Activated CD8-positive, alpha-beta memory T cell treated with anti-CD3 and anti-CD28 coated beads, Interleukin-2, amount 50 U/mL, for 48 hours (primary cell): ENCODE measurements at regions not wholly inside any gene's neighbourhood (a gene's known extent, or its start where the extent isn't known, plus 50 kb on each side); places are given as distances from the start of the nearest gene placed in this dataset.

Source experiments
- DNase-seq: peaks from one replicate; pipeline ENCODE4 v3.0.0-alpha.2; 2020

DNA sequence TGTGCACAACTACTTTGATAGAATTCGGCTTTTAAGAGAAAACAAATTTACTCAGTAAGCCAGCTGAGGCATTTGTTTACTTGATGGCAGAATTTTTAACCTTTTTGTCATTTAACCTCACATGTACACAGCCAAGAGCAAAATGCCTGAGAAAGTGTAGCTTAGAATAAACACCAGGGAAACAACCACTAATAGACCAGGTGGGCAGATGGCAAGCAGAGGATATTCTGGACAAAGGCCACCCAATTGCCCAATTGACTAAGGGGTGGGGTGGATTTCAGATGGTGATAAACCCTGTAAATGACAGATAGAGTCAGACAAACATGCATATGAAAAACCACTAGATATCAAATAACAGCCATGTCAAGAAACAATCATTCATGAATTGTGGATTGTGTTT, 190.7 kb upstream of the FBXL4 start:
- DNase-seq, result no peak

DNA sequence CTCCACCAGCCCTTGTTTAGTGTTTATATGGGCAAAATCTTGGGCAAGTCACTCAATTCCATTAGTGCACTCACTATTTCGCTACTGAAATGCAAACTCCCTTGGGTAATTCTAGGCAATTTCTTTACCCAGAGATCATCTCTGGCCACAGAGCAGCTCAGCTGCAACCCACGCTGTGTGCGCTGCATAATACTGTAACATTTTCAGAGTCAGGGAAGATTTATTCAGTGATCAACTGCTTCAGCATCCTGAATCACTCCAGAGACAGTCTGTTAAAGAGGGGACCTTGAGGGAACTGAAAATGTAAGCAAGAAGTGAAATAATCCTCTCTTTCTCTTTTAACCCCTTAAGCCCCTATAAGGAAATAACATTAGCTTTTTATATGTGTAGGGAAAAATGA, 189.6 kb upstream of the FBXL4 start:
- no peak for DNase-seq

DNA sequence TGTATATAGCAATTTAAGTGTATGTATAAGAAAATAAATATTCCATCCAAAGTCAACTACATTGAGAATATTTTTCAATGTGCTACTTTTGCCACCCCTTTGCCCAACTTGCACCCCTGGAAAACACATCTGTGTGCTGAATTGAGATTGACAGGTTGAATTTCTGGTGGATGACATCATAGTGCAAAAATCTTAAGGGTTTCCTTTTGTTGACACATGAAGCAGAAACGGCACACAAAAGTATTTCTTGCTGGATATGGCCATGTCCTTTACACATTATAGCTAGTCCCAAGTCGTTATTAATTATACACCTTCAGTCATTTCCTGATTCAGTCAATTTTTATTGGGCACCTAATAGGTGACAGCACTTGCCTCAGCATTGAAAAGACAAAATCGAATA, 188.7 kb upstream of the FBXL4 start:
- DNase-seq, result no peak

DNA sequence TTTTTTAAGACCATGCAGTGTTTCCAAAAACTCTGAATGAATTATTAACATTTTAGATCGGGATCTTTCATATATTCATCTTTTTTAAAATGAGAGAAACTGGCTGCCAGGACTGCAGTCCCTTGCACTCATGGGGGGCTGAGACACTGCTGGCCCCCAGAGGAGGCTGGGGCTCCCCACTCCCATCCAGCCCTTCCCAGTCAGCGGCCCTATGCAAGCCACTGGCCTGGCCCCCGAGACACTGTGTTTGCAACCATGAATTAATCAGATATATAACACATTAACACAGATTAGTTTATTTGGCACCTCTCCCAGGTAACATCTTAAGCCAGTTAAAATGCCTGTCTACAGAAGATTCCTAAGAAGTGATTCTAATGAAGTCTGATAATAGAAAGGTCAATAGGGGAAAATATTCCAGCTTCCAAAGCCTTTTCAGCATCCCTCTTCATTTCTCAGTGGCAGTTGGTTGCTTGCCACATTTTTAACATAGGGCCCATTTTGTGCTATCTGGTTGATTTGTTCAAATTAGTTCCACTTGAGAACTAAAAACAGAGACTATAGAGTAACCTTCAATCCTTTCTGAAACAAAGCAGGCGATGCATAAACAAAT, 184.4 kb upstream of the FBXL4 start:
- DNase-seq, result no peak

DNA sequence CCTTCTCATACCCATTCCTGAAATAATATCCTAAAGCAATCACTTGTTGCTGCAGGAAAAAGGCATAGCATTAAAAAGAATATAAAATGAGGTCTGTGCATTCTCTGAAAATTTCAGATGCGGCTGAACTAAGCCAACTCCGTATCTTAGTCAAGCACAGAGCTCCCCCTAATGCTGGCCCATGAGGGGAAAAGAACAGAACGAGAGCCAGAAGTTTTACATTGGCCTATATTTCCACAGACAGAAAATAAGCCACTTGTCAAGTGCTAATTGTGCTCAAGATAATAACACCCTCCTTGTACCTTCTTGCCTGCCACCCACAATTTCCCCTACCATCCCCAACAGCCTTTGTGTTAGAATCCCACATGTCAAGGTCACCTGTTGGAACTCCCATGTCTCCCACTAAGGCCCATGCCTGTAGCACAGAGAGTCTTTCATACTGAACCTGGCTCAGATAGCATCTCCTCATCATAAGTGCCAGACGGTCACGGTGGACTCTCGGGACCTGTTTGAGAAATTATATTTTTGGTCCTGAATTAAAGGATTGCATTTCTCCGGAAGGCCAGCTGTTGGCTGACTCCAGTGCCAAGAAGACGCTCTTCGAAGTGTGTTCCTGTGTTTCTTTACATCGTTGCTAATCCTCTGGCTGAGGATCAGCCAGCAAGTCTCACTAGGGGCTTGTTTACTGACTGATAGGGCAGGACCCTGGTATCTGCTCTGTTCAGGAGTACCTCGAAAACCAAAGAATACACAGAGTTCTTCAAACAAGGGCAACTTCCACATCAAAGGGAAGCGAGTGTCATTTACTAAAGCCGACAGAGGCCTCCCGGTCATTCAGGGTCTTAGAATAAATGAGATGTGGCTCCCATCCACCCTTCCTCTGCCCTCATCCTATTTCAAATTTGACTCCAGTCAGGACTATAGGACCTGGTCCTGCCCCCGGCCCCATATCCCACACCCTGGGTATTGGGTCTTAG, 183.4 kb upstream of the FBXL4 start:
- no peak for DNase-seq

DNA sequence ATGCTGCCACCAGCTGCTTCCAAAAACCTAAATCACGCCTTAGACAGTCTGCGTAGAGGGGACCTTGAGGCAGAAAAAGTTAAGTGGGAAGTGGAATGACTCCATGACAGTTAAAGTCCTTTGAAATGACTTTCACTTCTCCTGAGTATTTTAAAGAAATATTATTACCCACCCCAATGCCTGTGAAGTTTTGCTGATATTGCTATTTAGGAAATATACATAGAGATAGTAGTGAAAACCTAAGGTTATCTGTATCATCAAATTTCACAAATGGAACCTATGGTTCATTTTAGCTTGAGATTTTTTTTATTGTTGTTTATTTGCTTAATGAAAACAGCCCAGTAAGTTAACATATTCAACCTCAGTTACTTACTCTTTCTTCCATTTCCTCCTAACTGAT, 182.1 kb upstream of the FBXL4 start:
- DNase-seq, result no peak

DNA sequence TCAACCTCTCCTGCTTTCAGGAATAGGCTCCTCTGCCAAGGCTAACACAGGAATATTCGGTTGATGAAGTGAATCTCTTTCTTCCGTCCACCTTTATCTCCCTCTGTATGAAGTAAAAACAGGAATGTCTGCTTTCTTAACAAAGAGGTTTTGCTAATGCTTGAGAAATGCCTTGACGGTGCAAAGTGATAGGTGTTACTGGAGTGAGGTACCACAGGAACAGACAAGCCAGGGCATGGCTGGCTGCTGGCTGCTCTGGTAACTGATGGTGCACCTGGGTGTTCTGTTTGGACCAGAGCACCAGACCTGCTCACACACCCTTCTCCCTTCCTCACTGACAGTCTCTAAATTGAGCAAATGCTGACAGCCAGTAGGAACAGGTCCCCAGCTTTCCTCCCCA, 174.0 kb upstream of the FBXL4 start:
- no peak for DNase-seq

DNA sequence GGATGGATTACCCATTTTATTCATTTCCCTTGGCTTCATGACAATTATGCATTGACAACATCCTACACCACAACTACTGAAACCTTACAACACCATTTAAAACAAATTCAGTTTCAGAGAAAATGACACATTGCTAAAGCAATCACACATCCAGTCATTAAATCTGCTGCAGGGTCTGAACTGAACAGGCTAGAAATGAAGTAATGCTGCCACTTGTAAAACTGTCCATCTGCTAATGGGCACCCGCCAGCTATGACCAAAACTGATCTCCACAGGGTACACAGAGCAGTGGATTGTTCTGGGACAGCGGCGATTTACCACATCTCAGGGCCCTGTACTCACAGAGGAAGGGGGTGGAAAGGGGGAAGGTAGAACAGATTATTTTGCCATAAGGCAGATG, 172.9 kb upstream of the FBXL4 start:
- DNase-seq, result no peak

DNA sequence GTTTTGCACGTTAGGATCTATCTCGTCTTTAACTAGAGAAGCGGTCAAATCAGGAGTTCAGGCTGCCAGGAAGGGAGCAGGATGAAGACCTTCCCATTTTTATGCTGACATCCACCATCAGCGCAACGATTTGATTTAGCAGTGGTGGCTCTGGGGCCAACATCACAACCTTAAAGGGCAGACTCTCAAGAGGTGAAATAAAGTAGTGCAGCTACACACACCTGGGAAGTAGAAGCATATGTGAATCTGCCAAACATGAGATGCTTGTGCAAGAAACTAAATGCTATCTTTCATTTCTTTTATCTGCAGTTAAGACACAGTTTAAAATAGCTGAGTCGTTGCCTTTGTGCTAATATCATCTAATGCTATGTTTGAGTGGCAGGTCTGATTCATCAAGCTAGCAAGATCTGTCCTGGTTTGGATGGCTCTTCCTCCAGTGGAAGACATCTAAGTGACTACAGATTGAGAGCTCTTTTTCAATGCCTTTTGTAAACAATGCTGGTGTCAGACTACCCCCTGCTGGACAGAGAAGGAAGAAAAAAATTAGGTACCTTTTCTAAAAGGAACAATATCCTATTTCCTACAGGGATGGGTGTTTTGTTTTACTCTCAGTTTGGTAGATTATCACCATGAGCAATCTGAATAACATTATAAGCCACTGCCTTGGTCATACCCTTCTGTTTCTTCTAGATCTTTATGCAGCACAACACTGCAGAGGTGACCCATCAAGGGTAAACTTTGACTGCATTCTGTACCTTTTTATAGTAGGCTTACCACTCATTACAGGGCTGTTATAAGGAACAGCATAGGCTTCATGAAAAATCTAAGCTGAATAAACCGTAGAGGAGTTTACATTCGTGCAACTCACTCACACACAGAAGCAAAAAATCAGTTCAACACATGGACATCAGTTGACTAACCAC, 171.6 kb upstream of the FBXL4 start:
- DNase-seq, result no peak

DNA sequence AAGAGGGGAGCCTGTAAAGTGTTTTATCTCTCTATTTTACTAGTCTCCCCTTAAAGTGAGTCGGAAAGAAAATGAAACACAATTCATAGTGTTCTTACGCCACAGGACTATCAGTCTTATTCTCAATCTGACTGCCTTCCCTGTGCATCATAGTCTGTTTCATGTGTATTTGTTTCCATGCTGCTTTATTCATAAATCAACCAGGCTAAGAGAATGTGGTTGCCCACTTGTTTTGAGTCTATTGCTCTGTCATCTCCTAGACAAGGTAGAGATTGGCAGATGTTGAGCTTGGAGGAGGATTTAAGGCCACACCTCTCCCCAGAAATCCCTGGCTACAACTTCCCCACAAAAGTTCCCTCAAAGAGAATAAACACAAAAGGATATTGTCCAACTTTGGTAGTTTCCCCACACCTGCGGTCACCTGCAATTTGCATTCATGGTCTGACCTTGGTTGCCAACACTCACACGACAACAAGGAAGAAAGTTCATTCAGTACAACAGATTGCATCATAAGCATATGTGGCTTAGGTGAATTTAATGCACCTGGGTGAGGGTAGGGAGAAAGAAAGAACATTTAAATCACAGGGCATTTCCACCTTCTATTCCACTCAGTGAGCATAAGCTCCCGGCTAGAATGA, 167.1 kb upstream of the FBXL4 start:
- DNase-seq, result no peak

DNA sequence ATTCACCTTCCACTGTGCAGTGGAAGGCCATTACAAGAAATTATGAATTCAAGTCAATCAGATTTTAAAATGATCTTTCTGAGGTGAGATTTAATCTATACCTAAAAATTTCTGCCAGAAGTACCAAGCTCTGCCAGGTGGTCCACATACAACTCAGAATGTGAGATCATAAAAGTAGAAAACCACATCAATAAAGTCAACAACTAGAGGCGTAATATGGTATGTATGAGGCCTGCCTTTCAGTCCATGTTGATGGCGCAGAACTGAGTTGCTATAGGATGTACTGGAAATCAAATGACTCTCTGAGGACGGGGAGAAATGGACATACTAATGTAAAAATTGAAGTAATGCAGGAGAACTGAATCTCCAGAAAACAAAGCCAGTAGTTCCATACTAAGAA, 163.8 kb upstream of the FBXL4 start:
- no peak for DNase-seq

DNA sequence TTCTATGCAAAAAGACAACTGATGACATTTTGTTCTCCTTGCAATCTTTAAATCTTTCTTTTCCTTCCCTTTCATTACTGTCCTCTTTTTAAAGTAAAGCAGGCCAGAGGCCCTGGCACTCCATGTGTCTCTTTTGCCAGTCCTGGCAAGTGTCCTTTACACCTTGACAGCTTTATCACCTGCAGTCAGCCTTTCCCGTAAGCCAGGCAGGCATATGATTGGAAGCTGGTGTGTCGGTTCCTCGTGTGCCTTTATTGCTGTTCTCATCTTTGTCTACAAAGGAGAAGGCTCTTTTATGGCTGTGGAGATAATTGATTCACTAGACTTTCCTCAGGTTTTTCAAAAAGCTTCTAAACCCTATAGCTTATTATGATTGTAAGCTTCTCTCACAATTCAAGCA, 162.3 kb upstream of the FBXL4 start:
- DNase-seq, result no peak

DNA sequence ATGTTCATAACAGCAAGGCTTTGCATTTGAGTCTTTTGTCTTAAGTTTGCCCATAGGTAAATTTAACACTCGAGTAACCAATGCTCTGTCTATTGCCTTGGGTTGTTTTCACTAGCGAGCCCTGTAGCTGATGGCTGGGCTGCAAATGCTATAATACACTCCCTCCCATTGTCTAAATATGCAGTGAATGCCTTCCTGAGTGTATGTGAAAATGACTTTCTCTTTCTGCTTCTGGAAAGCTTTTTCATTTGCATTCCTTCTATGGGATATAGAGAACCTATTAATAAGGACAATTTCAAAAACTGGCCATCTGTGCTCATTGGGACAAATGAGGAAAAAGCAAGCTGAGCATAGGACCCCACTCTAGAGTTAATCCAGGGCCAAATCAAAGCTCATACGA, 156.5 kb upstream of the FBXL4 start:
- no peak for DNase-seq

DNA sequence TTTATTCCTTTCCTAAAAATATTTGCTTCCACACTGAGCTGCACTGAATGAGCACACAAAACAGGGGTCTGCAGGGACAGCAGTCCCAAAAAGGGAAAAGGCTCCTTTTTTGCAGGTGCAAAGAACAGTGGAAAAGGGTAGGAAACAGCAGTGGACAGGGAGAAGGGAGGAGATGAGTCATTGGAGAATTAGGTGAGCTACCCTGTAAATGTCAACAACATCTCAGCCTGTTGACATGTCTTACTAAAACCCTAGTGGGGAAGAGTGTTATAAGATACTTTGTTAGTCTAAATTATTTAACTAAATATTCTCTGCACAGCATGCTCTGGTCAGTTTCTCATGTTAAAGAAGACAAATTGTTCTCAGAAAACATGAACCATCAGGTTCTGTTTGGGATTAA, 151.5 kb upstream of the FBXL4 start:
- DNase-seq, result no peak

DNA sequence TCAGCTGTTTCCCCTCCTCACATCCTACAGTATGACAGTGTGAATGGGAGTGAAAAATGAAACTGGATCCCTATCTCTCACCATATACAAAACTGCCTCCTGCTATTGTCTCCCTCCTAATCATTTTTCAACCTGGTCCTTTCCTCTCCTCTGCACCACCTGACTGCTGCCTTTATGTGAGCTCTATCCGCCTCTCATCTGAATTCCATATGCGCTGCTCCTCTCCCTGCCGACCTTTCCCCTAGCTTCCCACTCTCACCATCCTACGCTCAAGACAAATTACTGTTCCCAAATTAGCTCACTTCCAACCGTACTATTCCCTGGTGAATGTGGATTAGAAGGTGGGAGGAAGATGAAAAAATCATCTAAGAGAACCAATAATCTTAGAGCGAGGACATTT, 148.4 kb upstream of the FBXL4 start:
- no peak for DNase-seq

DNA sequence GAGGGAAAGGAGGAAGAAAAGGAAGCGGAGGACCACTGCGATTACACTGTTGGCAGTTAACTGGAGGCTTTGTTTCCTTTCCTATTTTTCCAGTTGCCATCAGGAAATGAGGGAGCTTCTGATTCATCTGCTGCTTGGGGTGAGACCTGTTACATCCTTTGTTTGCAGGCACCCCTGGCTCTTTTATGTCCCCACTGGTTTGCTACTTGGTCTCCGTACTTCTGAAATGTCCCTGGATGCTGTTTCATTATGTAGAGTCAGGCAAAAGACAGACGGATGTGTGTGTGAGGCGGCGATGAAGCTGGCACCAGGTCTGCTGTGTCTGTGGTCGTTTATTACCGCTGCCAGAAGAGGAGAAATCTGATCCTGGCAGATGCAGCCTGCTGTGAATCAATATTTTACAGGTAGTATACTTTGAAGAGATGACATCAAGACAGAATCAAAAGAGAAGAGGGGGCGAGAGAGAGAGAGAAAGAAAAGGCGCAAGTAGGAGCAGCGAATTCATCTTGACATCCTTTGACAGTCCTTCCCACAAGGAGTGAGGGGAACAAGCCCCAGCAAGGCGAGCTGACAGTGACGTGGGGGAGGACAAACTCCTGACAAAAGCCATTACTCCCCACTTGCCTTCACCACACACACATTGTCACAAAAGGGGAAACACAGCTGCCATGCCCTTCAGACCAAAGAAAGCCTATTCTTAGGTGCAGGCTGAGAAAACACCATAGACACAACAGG, 145.9 kb upstream of the FBXL4 start:
- DNase-seq, result no peak

DNA sequence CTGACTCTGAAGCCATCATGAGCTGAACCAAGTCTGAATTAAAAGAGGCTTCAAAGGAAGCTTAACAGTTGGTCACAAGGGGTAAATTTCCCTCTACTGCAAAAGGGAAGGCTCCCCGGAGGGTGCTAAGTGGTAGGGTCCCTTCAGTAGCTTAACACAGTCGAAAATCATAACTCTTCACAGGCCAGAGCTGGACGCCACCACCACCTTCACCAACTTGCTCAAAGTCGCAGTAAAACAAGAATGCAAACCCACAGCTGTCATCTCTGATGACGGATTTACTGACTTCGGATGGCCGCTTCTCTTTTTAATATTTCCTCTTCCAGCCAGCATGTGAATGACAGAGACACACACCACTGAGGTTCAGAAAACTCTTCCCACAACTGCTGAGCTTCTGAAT, 144.7 kb upstream of the FBXL4 start:
- DNase-seq, result no peak

DNA sequence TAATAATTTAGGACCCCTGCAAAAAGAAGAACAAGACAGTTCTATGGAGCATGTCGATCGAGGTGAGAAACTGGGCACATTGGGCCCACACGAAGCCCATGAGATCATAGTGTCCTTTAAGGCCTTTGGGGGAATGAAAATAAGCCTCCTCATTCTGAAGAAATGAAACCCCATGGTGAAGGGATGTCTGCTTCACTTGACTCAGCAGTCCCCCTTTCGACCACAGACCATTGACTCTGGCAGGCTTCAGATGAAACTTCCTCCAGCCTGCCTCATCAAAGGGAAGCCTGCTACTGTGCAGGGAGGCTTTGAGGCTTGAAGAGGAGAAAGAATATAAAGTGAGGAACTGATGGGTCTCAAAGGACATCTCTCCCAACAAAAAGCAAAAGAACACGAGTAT, 144.2 kb upstream of the FBXL4 start:
- DNase-seq, result no peak

DNA sequence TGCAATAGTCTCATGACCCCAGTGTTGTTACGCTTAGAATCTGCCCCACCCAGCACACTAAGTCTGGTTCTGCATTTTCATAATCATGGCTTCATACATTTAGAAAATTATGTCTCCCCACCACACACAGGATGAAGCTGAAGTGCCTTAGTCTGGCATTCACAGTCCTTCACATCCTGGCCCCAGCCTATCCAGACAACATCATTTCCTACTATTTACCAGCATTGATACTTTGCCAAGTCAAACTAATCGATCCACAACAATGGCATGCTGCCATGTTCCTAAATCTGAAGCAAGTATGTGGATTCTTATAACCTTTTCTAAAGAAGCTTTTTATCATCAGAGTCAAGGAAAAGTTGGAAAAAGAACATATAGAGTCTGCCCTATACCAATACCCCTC, 132.4 kb upstream of the FBXL4 start:
- DNase-seq, result no peak

DNA sequence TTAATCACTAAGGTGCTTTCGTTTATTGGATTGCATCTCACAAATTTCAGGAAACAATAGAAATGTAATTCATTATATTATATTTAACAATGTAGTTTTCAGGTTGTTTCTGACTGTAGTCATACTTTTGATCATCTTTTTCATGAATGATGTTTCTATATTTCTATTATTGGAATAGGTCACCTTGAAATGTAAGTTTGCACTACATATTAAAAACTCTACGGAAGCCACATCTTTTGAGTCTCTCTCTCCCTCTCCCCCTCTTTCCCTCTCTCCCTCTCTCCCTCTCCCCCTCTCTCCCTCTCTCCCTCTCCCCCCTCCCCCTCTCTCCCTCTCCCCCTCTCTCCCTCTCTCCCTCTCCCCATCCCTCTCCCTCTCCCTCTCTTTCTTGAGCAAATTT, 131.3 kb upstream of the FBXL4 start:
- no peak for DNase-seq

DNA sequence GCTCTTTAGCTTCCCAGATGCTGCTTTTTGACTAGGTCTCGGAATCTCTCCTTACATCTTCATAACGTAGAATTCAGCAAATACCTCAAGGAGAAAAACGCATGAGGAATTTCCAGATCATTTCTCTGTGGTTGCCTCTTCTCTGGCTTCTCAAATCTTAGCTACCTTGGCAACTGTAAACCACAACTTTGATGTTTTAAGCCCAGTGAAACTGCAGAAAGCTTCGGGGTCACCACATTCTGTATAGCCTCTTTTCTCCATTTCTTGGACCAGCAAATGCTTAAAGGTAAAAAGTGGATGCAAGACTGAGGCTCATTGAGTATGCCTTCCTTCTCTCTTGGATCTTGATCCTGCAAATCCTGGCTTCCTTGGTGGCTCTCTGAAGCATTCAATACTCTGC, 125.5 kb upstream of the FBXL4 start:
- no peak for DNase-seq

DNA sequence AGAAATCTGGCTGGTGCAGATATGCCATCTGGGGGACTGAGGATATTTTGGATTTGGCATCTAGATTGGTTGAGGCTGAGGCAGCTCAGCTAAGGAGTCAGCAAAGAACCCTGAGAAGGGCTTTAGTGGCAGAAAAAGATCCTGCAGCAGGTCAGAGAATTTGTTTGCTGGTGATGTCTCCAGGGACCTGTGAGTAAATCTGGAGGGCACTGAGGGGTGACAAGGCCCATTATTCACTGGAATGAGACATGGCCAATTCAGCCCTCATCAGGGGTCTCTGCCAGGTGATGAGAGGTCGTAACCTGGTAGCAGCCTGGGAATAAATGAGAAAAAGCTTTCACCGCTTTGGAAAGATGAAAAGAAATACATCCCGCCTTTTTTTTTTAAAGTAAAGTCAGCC, 118.3 kb upstream of the FBXL4 start:
- no peak for DNase-seq
